HCT116 (cell line): ENCODE measurements at regions not wholly inside any gene's neighbourhood (a gene's known extent, or its start where the extent isn't known, plus 50 kb on each side); places are given as distances from the start of the nearest gene placed in this dataset.

Experiments
- EZH2phosphoT487 ChIP-seq: fragments of 200-600 bp; IDR thresholded peaks from 2 replicates; pipeline ENCODE4 v1.6.1; 2018; ENCODE audit warnings: antibody characterized with exemption, borderline replicate concordance
- POLR2A ChIP-seq: IDR thresholded peaks from 2 replicates; pipeline ENCODE4 v1.7.0; 2011; ENCODE audit warnings: borderline replicate concordance; ENCODE audit not compliant: insufficient read depth, insufficient read length; ENCODE audit errors: extremely low read depth
- POLR2AphosphoS5 ChIP-seq: IDR thresholded peaks from 2 replicates; pipeline ENCODE4 v1.6.1; 2011; ENCODE audit warnings: mild to moderate bottlenecking, low read depth, low read length, moderate library complexity
- RAD21 ChIP-seq: IDR thresholded peaks from 2 replicates; pipeline ENCODE4 v1.6.1; 2012; ENCODE audit warnings: low read depth, mild to moderate bottlenecking
- TF ChIP-seq, protein P1 (sequence below), 3 experiments: fragments of 200-600 bp in 1 of 3; sonication (generic) in 1 of 3; IDR thresholded peaks in 2 of 3; conservative IDR thresholded peaks in 1 of 3; 2 replicates each; pipeline ENCODE4 v1.5.1; 2012 to 2017; ENCODE audit warnings: low read depth in 2 of 3, low read length in 2 of 3, antibody characterized with exemption in 1 of 3, borderline replicate concordance in 1 of 3, control low read depth in 1 of 3, mild to moderate bottlenecking in 1 of 3, mixed read lengths in 1 of 3, mixed run types in 1 of 3, moderate library complexity in 1 of 3; ENCODE audit not compliant: insufficient read depth in 1 of 3
- TF ChIP-seq, protein P2 (sequence below): IDR thresholded peaks from 2 replicates; pipeline ENCODE4 v1.6.1; 2011; ENCODE audit warnings: mild to moderate bottlenecking, low read length, moderate library complexity; ENCODE audit not compliant: insufficient replicate concordance; ENCODE audit errors: extremely low read depth
- TF ChIP-seq, protein P3 (sequence below): IDR thresholded peaks from 2 replicates; pipeline ENCODE4 v1.6.1; 2012; ENCODE audit warnings: low read depth

DNA sequence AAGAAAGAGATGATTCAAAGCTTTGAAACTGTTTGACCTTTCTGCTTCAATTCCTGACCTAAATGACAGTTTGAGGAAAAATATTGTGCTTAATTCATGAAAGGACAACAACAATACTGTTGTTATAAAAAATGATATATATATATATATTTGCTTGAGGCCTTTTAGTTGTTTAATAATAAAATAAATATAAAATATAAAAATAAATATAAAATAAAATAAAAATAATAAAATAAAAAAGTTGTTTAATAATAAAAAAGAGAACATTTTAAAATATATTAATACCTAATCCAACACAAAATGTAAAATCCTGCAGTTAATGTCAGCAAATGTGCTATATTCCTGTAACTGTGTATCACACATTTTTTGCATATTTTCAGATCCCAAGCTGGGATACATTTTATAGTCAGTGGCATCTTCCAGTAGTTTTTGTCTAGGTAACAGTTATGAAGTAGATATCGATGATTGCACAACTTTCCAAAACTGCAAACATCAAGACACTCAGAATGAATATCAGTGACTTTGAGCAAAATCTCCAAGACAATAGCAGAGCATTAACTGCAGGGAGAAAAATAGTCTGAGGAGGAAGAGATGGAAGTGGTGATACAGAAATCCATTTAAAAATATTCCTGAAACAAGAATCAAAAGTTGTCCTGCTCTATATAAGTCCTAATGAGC is 375.5 kb upstream of the KLHL1 start:
- TF ChIP-seq, protein P1, sequence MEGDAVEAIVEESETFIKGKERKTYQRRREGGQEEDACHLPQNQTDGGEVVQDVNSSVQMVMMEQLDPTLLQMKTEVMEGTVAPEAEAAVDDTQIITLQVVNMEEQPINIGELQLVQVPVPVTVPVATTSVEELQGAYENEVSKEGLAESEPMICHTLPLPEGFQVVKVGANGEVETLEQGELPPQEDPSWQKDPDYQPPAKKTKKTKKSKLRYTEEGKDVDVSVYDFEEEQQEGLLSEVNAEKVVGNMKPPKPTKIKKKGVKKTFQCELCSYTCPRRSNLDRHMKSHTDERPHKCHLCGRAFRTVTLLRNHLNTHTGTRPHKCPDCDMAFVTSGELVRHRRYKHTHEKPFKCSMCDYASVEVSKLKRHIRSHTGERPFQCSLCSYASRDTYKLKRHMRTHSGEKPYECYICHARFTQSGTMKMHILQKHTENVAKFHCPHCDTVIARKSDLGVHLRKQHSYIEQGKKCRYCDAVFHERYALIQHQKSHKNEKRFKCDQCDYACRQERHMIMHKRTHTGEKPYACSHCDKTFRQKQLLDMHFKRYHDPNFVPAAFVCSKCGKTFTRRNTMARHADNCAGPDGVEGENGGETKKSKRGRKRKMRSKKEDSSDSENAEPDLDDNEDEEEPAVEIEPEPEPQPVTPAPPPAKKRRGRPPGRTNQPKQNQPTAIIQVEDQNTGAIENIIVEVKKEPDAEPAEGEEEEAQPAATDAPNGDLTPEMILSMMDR (IDR thresholded peaks at IDR 0.05 in 2 of 3, conservative IDR thresholded peaks at IDR 0.05 in 1 of 3; ENCODE audit: borderline replicate concordance in 1 of 3, insufficient read depth in 1 of 3, low read depth in 2 of 3, low read length in 2 of 3) = no peak
- TF ChIP-seq POLR2A (no peak), POLR2AphosphoS5 (no peak), RAD21 (no peak), EZH2phosphoT487 (no peak)
- TF ChIP-seq, protein P2, sequence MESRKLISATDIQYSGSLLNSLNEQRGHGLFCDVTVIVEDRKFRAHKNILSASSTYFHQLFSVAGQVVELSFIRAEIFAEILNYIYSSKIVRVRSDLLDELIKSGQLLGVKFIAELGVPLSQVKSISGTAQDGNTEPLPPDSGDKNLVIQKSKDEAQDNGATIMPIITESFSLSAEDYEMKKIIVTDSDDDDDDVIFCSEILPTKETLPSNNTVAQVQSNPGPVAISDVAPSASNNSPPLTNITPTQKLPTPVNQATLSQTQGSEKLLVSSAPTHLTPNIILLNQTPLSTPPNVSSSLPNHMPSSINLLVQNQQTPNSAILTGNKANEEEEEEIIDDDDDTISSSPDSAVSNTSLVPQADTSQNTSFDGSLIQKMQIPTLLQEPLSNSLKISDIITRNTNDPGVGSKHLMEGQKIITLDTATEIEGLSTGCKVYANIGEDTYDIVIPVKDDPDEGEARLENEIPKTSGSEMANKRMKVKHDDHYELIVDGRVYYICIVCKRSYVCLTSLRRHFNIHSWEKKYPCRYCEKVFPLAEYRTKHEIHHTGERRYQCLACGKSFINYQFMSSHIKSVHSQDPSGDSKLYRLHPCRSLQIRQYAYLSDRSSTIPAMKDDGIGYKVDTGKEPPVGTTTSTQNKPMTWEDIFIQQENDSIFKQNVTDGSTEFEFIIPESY = no peak
- TF ChIP-seq, protein P3, sequence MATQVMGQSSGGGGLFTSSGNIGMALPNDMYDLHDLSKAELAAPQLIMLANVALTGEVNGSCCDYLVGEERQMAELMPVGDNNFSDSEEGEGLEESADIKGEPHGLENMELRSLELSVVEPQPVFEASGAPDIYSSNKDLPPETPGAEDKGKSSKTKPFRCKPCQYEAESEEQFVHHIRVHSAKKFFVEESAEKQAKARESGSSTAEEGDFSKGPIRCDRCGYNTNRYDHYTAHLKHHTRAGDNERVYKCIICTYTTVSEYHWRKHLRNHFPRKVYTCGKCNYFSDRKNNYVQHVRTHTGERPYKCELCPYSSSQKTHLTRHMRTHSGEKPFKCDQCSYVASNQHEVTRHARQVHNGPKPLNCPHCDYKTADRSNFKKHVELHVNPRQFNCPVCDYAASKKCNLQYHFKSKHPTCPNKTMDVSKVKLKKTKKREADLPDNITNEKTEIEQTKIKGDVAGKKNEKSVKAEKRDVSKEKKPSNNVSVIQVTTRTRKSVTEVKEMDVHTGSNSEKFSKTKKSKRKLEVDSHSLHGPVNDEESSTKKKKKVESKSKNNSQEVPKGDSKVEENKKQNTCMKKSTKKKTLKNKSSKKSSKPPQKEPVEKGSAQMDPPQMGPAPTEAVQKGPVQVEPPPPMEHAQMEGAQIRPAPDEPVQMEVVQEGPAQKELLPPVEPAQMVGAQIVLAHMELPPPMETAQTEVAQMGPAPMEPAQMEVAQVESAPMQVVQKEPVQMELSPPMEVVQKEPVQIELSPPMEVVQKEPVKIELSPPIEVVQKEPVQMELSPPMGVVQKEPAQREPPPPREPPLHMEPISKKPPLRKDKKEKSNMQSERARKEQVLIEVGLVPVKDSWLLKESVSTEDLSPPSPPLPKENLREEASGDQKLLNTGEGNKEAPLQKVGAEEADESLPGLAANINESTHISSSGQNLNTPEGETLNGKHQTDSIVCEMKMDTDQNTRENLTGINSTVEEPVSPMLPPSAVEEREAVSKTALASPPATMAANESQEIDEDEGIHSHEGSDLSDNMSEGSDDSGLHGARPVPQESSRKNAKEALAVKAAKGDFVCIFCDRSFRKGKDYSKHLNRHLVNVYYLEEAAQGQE = no peak
